A549 (cell line): ENCODE measurements at regions not wholly inside any gene's neighbourhood (a gene's known extent, or its start where the extent isn't known, plus 50 kb on each side); places are given as distances from the start of the nearest gene placed in this dataset.

Source experiments
- ATAC-seq, 2 experiments: fragments of 200-7000 bp in 1 of 2; fragments of >200 bp in 1 of 2; cut with Nextera tagmentation in 1 of 2; cut with Tn5 transposase in 1 of 2; 3 replicates each; pipeline versions ENCODE4 v1.8.0 to v1.9.1; 2018 to 2020; ENCODE audit warnings: mild to moderate bottlenecking in 1 of 2, moderate library complexity in 1 of 2
- CTCF ChIA-PET: fragments of 300-600 bp; sonication (Branson Sonifier 250); formaldehyde crosslinking; extraction: SDS; loops from one replicate; lab custom pipeline; 2021; ENCODE audit warnings: antibody characterized with exemption, inconsistent platforms; lab: Yijun Ruan, JAX
- POLR2A ChIA-PET: fragments of 350-600 bp; formaldehyde crosslinking; extraction: SDS; loops from one replicate; lab custom pipeline; 2021; ENCODE audit warnings: antibody characterized with exemption, inconsistent platforms; lab: Yijun Ruan, JAX
- DNase-seq, 2 experiments: peaks; one replicate each; pipeline versions ENCODE4 v3.0.0 to v3.0.0-alpha.2; 2011 to 2016; ENCODE audit warnings: low read depth in 1 of 2, low spot score in 1 of 2
- FAIRE-seq: peaks from 2 replicates; lab custom pipeline; 2011; peaks lifted over from hg19 to GRCh38; lab: Jason Lieb, UNC
- H3K27ac ChIP-seq, 2 experiments: fragments of >200 bp; sonication (Bioruptor Twin); formaldehyde crosslinking; 3 replicates each; pipeline ENCODE4 v1.5.1; 2016 to 2017
- H3K4me1 ChIP-seq: fragments of >200 bp; sonication (Bioruptor Twin); formaldehyde crosslinking; 3 replicates; pipeline ENCODE4 v1.6.1; 2016
- H3K4me2 ChIP-seq: fragments of >200 bp; sonication (Bioruptor Twin); formaldehyde crosslinking; 3 replicates; pipeline ENCODE4 v1.6.1; 2016
- H3K4me3 ChIP-seq: fragments of >200 bp; sonication (Bioruptor Twin); formaldehyde crosslinking; 3 replicates; pipeline ENCODE4 v1.5.1; 2016
- H3K9me3 ChIP-seq: fragments of >200 bp; sonication (Bioruptor Twin); formaldehyde crosslinking; 3 replicates; pipeline ENCODE4 v1.6.1; 2016
- BCL3 ChIP-seq: fragments of >200 bp; sonication (Bioruptor Twin); formaldehyde crosslinking; IDR thresholded peaks from 3 replicates; pipeline ENCODE4 v1.6.1; 2016
- BHLHE40 ChIP-seq: IDR thresholded peaks from 2 replicates; pipeline ENCODE4 v1.6.1; 2012; ENCODE audit warnings: low read depth, low read length, inconsistent platforms
- CBX2 ChIP-seq: fragments of 200-600 bp; sonication (generic); IDR thresholded peaks from 2 replicates; pipeline ENCODE4 v1.6.1; 2016; ENCODE audit warnings: low read depth, mild to moderate bottlenecking, borderline replicate concordance
- CHD4 ChIP-seq: fragments of 200-600 bp; sonication (generic); IDR thresholded peaks from 2 replicates; pipeline ENCODE4 v1.6.1; 2016; ENCODE audit warnings: antibody characterized with exemption, mild to moderate bottlenecking, borderline replicate concordance
- CTCF ChIP-seq: fragments of >200 bp; sonication (Bioruptor Twin); formaldehyde crosslinking; IDR thresholded peaks from 3 replicates; pipeline ENCODE4 v1.5.1; 2016
- E2F6 ChIP-seq: IDR thresholded peaks from 2 replicates; pipeline ENCODE4 v1.6.1; 2012; ENCODE audit warnings: low read depth, borderline replicate concordance
- EP300 ChIP-seq, 2 experiments: fragments of >200 bp; sonication (Bioruptor Twin); formaldehyde crosslinking; IDR thresholded peaks; 2 replicates in 1 of 2; 3 replicates in 1 of 2; pipeline ENCODE4 v1.6.1; 2016 to 2017
- ESRRA ChIP-seq: fragments of 150-350 bp; IDR thresholded peaks from 2 replicates; pipeline ENCODE4 v1.6.1; 2014; ENCODE audit warnings: mild to moderate bottlenecking, low read length, borderline replicate concordance
- FOSB ChIP-seq: fragments of 250-450 bp; sonication (Bioruptor Pico); IDR thresholded peaks from 2 replicates; pipeline ENCODE4 v1.5.0; 2020; ENCODE audit warnings: mild to moderate bottlenecking, moderate library complexity
- FOSL2 ChIP-seq, 2 experiments: fragments of 450-650 bp in 1 of 2; fragments of >200 bp in 1 of 2; sonication (Bioruptor Twin) in 1 of 2; formaldehyde crosslinking; IDR thresholded peaks; 2 replicates each; pipeline versions ENCODE4 v1.5.0 to v1.6.1; 2016 to 2020; ENCODE audit warnings: mild to moderate bottlenecking in 1 of 2, moderate library complexity in 1 of 2
- HOXA7 ChIP-seq: fragments of 250-450 bp; sonication (Bioruptor Pico); IDR thresholded peaks from 2 replicates; pipeline ENCODE4 v1.5.0; 2020; ENCODE audit warnings: mild to moderate bottlenecking, moderate library complexity
- HOXB13 ChIP-seq: fragments of 250-450 bp; sonication (Bioruptor Pico); IDR thresholded peaks from 2 replicates; pipeline ENCODE4 v1.5.0; 2020; ENCODE audit warnings: low read depth, mild to moderate bottlenecking, moderate library complexity
- JUNB ChIP-seq: fragments of >200 bp; sonication (Bioruptor Twin); formaldehyde crosslinking; IDR thresholded peaks from 2 replicates; pipeline ENCODE4 v1.6.1; 2016
- KDM1A ChIP-seq: fragments of 200-600 bp; sonication (generic); IDR thresholded peaks from 2 replicates; pipeline ENCODE4 v1.6.1; 2016; ENCODE audit warnings: low read depth, mild to moderate bottlenecking
- KDM5A ChIP-seq: fragments of 200-600 bp; sonication (generic); IDR thresholded peaks from 2 replicates; pipeline ENCODE4 v1.6.1; 2016; ENCODE audit warnings: antibody characterized with exemption, mild to moderate bottlenecking
- MAZ ChIP-seq: fragments of 150-350 bp; IDR thresholded peaks from 2 replicates; pipeline ENCODE4 v1.6.1; 2014; ENCODE audit warnings: antibody characterized with exemption, low read depth, low read length, borderline replicate concordance
- MYC ChIP-seq: IDR thresholded peaks from 2 replicates; pipeline ENCODE4 v1.6.1; 2012; ENCODE audit warnings: mild to moderate bottlenecking, inconsistent platforms, low read length, improper control_type of control experiment, borderline replicate concordance
- NFE2L2 ChIP-seq: fragments of 150-350 bp; conservative IDR thresholded peaks from 2 replicates; pipeline ENCODE4 v1.6.1; 2014; ENCODE audit warnings: low read length
- NR3C1 ChIP-seq: fragments of >200 bp; sonication (Bioruptor Twin); formaldehyde crosslinking; IDR thresholded peaks from 3 replicates; pipeline ENCODE4 v1.6.1; 2017
- RAD21 ChIP-seq, 2 experiments: fragments of >200 bp in 1 of 2; sonication (Bioruptor Twin) in 1 of 2; formaldehyde crosslinking in 1 of 2; IDR thresholded peaks in 1 of 2; conservative IDR thresholded peaks in 1 of 2; 2 replicates in 1 of 2; 3 replicates in 1 of 2; pipeline ENCODE4 v1.6.1; 2012 to 2018; ENCODE audit warnings: inconsistent platforms in 1 of 2
- RCOR1 ChIP-seq: fragments of 150-350 bp; IDR thresholded peaks from 2 replicates; pipeline ENCODE4 v1.6.1; 2014; ENCODE audit warnings: antibody characterized with exemption, low read length, low read depth
- RNF2 ChIP-seq: fragments of 200-600 bp; sonication (generic); IDR thresholded peaks from 2 replicates; pipeline ENCODE4 v1.6.1; 2016; ENCODE audit warnings: low read depth, mild to moderate bottlenecking, antibody characterized with exemption, moderate library complexity, borderline replicate concordance
- SMC3 ChIP-seq: fragments of >200 bp; sonication (Bioruptor Twin); formaldehyde crosslinking; IDR thresholded peaks from 3 replicates; pipeline ENCODE4 v1.6.1; 2018; ENCODE audit warnings: inconsistent platforms
- SREBF2 ChIP-seq: fragments of 450-650 bp; IDR thresholded peaks from 2 replicates; pipeline ENCODE4 v1.6.1; 2014; ENCODE audit warnings: mild to moderate bottlenecking, moderate library complexity
- TFCP2L1 ChIP-seq: fragments of 250-450 bp; sonication (Bioruptor Pico); IDR thresholded peaks from 2 replicates; pipeline ENCODE4 v1.5.0; 2021; ENCODE audit warnings: mild to moderate bottlenecking
- ZFP36 ChIP-seq: fragments of 450-650 bp; IDR thresholded peaks from 2 replicates; pipeline ENCODE4 v1.6.1; 2014; ENCODE audit warnings: borderline replicate concordance; ENCODE audit not compliant: partially characterized antibody
- ZNF302 ChIP-seq: fragments of 250-450 bp; sonication (Bioruptor Pico); IDR thresholded peaks from 2 replicates; pipeline ENCODE4 v1.9.0; 2021; ENCODE audit warnings: inconsistent platforms, mild to moderate bottlenecking, moderate library complexity
- ZSCAN20 ChIP-seq: fragments of 250-450 bp; sonication (Bioruptor Pico); IDR thresholded peaks from 2 replicates; pipeline ENCODE4 v1.8.0; 2022; ENCODE audit warnings: mild to moderate bottlenecking, moderate library complexity
- WGBS: methylation state at CpG from one replicate; pipeline ENCODE4 v1.1.6; 2017; ENCODE audit errors: missing lambda C conversion rate; 5-methylcytosine and 5-hydroxymethylcytosine counted together
- TF ChIP-seq, protein P1 (sequence below): fragments of 250-450 bp; sonication (Bioruptor Pico); IDR thresholded peaks from 2 replicates; pipeline ENCODE4 v1.5.0; 2020; ENCODE audit warnings: low read depth, mild to moderate bottlenecking, moderate library complexity
- TF ChIP-seq, protein P2 (sequence below): IDR thresholded peaks from 2 replicates; pipeline ENCODE4 v1.6.1; 2012

DNA sequence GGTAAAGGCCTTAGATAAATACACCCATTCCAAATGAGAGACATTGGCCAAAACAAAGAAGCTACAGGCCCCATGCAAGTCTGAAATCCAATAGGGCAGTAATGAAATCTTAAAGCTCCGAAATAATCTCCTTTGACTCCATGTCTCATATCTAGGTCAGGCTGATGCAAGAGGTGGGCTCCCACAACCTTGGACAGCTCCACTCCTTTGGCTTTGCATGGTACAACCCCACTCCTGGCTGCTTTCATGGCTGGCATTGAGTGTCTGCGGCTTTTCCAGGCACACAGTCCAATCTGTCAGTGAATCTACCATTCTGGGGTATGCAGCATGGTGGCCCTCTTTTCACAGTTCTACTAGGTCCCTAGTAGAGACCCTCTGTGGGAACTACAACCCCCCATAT, 762.5 kb downstream of the LIG4 start:
- DNase-seq (no peak), FAIRE-seq (no peak), ATAC-seq (no peak)
- ChIA-PET POLR2A (no interaction called here), CTCF (no interaction called here)
- WGBS = 0% methylated on average over 2 of the region's 2 CpGs
- TF ChIP-seq KDM1A (no peak), MAZ (no peak), FOSL2 (IDR thresholded peaks at IDR 0.05) (no peak), FOSL2 (CRISPR knock-in tag; IDR thresholded peaks at IDR 0.05) (no peak), EP300 (IDR thresholded peaks at IDR 0.05) (no peak), SMC3 (no peak), SREBF2 (no peak), HOXB13 (CRISPR knock-in tag) (no peak), CBX2 (no peak), NFE2L2 (no peak), CHD4 (no peak), CTCF (no peak), ZNF302 (no peak), ZFP36 (no peak), ZSCAN20 (CRISPR knock-in tag) (no peak), TFCP2L1 (CRISPR knock-in tag) (no peak), BHLHE40 (no peak), KDM5A (no peak), MYC (no peak), ESRRA (no peak)
- TF ChIP-seq, protein P1, sequence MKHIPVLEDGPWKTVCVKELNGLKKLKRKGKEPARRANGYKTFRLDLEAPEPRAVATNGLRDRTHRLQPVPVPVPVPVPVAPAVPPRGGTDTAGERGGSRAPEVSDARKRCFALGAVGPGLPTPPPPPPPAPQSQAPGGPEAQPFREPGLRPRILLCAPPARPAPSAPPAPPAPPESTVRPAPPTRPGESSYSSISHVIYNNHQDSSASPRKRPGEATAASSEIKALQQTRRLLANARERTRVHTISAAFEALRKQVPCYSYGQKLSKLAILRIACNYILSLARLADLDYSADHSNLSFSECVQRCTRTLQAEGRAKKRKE (CRISPR knock-in tag) = no peak
- H3K4me1 ChIP-seq = no peaks in the 10 kb centered on the region
- no peak overlapping the region for H3K4me3 ChIP-seq
- H3K4me2 ChIP-seq = no peak overlapping the region
- H3K9me3 ChIP-seq = no peaks in the 10 kb centered on the region
- no peak overlapping the region for H3K27ac ChIP-seq

GRCh38 chr13:107450931-107451330, 764.4 kb downstream of the LIG4 start:
- ChIA-PET POLR2A (no interaction called here), CTCF (no interaction called here)
- no peak overlapping the region for H3K4me2 ChIP-seq
- no peak for FAIRE-seq
- TF ChIP-seq EP300 (IDR thresholded peaks at IDR 0.05) (no peak), RNF2 (no peak), RCOR1 (no peak)
- H3K27ac ChIP-seq = no peak overlapping the region
- H3K9me3 ChIP-seq = no peaks in the 10 kb centered on the region
- H3K4me3 ChIP-seq = no peak overlapping the region
- no peaks in the 10 kb centered on the region for H3K4me1 ChIP-seq
- DNase-seq = no peak
- ATAC-seq = no peak
- 17% methylated on average over 10 of the region's 10 CpGs for WGBS

GRCh38 chr13:107450431-107450830, 764.9 kb downstream of the LIG4 start:
- Histone ChIP-seq H3K9me3 (no peaks in the 10 kb centered on the region), H3K27ac (no peak overlapping the region), H3K4me1 (no peaks in the 10 kb centered on the region), H3K4me2 (no peak overlapping the region), H3K4me3 (no peak overlapping the region)
- FAIRE-seq = no peak
- ChIA-PET CTCF (no interaction called here), POLR2A (no interaction called here)
- no peak for DNase-seq
- ATAC-seq = no peak
- WGBS = 18% methylated on average over 6 of the region's 6 CpGs
- TF ChIP-seq FOSB = no peak
- TF ChIP-seq KDM5A = no peak
- TF ChIP-seq ESRRA = no peak
- TF ChIP-seq RAD21 (conservative IDR thresholded peaks at IDR 0.05 in 1 of 2, IDR thresholded peaks at IDR 0.05 in 1 of 2) = no peak
- TF ChIP-seq E2F6 = no peak
- TF ChIP-seq BCL3 = no peak
- TF ChIP-seq, protein P2, sequence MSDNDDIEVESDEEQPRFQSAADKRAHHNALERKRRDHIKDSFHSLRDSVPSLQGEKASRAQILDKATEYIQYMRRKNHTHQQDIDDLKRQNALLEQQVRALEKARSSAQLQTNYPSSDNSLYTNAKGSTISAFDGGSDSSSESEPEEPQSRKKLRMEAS = no peak
- TF ChIP-seq, protein P1 (CRISPR knock-in tag) = no peak
- TF ChIP-seq HOXA7 (CRISPR knock-in tag) = no peak
- no peak for TF ChIP-seq JUNB
- no peak for TF ChIP-seq SREBF2
- TF ChIP-seq NR3C1 = no peak
